GM21526 (cell line): ENCODE measurements at regions not wholly inside any gene's neighbourhood (a gene's known extent, or its start where the extent isn't known, plus 50 kb on each side); places are given as distances from the start of the nearest gene placed in this dataset.
"Not testable (repeated sequence)": the region's sequence is repeated elsewhere in the genome, so short reads cannot be mapped to it uniquely, and the experiment has no call there.

Experiments used
- ATAC-seq: cut with Tn5 transposase; IDR thresholded peaks from one replicate; pipeline ENCODE4 v1.9.1; 2021; ENCODE audit warnings: moderate library complexity; ENCODE audit not compliant: unreplicated experiment, low FRiP score

DNA sequence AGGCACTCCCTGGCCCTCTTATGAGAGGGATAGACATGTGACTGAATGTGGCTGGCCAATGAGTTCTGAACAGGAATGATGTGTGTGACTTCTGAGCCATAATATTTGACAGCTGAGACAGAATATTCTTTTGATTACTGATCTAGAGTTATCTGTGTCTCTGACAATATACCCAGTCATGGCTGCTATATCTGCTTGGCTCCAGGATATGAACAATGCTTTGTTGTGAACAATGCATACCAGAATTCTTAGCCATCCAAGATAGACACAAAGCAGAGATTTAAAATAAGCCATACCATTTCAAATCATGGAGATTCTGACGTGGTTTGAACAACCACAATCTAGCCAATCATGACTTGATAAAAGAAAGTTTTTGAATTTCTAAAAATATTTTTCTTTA lies 840.3 kb upstream of the SEMA6A start:
- ATAC-seq: no peak

DNA sequence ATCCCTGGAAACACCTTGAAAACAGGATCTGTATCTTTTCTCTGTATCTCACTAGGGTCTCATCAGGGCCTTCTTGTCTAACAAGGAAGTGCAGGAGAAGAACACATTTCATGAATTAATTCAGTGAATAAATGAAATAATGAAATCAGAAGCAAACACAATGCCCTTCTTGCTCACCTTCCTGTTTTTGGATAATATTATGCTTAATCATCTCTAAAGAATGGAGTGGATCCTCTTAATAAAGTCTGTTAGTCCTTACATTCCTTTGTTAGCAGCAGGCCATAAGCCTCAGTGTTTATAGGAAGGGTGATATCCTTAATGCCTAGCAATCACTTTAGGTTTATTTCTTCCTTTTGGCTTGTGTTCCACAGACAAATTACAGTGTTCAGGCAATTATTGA lies 837.1 kb upstream of the SEMA6A start:
- no peak for ATAC-seq

DNA sequence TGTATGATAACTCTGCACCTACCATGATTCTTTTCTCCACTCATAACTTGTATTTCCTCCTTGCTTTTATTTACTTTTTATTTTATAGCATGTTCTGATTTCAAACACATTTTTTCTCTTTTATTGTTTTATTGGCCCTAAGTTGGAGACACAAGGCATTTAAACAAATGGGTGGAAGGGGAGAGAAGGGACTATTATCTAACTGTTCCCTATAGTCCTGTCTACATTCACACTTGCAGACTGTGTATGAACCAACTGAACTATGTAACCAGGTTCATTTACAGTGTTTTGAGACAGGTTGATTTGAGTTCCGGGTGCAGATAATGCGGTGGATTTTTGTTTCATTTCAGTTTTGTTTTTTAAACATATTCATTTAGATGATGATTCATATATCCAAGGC lies 830.6 kb upstream of the SEMA6A start:
- ATAC-seq: no peak

DNA sequence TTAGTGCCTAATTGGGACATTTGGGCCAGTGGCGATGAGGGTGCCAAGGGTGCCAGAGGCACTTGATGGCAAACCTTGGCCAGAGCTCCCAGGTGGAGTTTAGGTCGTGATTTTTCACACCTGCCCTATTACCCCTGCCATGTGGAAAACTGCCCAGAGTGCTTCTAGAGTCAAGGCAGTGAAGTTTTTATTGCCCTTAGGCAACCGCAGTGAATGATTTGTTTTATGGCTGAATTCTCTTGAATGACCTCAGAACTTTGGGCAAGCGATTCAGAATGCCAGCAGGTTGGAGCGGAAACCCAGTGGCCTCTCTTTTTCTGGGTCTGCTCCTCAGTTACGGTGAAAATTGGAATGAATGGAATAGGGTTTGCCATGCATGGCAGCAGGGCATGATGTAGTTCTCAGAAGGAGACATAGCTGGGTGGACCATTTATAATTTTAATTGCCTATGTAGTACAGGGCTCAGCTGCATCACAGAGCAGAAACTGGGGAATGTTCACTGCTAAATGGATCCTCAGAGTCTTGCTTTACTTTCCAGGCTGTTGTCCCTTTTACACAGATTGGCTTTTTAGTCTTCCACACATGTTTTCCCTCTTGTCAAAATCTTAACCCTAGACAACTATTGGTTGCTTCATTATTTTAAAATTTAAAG lies 820.0 kb upstream of the SEMA6A start:
- no peak for ATAC-seq

DNA sequence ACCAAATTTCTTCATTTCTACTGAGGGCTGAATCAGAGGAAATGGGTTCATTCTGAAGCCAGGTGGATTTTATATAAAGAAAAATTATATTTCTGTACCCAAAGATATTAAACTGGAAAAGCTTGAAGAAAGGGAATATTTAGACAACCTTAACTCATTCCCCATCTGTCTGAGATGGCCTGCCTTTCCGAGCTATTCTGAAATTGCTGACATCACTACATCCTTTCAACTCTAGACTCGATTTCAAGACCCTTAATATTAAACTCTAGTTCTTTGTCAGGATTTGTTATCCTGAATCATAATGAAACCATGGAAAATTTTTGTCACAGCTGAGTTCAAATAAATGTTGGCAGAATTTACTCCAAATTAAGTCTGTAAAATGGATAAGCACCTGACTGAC lies 818.5 kb upstream of the SEMA6A start:
- ATAC-seq: no peak

DNA sequence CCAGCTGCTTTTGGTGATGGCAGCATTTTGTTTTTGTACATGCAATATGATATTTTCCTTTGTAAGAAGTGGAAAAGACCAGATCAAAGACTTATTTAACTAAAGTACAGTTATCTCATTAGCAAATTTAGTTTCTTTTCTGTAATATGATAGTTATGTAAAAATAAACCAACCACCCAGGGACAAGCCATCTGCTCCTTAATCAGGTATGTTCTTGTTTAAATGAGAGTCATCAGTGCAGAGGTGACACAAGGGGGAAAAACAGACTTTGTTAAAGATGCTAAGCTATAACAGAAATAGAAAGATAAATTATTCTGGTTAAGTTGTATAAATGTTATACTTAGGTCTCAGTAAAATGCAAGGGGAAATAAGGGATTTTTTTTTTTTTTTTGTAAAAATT lies 805.7 kb upstream of the SEMA6A start:
- no peak for ATAC-seq

DNA sequence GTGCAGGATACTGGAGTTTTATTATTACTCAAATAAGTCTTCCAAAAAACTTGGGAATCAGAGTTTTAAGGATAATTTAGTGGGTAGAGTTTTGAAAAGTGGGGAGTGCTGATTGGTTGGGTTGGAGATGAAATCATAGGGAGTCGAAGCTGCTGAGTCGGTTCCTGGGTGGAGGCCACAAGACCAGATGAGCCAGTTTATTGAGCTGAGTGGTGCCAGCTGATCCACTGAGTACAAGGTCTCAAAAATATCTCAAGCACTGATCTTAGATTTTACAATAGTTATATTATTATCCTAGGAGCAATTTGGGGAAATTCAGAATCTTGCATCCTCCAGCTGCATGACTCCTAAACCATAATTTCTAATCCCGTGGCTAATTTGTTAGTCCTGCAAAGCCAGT lies 804.9 kb upstream of the SEMA6A start:
- ATAC-seq: no peak

DNA sequence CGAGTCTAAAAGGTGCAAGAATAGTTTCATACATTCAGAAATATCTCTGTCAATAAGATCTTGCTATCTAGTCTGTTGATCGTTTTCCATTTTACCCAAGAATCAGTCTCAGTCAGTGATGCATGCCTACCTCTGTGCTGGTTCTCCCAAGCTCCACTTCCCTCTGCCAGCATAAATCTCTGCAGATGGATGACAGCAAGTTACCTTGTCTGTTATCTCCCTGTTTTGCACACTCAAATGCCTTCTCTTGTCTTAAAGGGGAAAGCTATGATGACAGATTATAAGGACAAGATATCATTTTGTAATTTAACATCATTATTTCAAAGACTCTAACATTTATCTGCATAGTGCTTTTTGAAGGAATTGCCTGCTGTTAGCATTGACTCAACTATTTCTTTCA lies 802.1 kb upstream of the SEMA6A start:
- no peak for ATAC-seq

DNA sequence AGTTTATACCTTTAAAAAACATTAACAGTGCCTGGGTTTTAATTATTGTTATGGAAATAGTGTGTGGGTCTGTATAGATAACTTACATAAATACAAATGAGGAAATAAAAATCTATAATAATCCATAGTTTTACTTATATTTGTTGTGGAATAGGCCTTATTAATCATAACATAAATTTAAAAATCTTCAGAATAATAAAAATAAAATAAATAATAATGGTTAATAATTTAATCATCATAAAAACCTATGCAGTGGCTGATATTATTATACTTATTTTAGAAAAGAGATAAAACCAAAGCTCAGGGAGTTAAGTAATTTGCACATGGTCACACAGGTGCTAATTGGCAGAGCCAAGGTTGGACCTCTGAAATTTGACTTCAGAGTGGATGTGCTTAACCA lies 785.3 kb upstream of the SEMA6A start:
- ATAC-seq: no peak

DNA sequence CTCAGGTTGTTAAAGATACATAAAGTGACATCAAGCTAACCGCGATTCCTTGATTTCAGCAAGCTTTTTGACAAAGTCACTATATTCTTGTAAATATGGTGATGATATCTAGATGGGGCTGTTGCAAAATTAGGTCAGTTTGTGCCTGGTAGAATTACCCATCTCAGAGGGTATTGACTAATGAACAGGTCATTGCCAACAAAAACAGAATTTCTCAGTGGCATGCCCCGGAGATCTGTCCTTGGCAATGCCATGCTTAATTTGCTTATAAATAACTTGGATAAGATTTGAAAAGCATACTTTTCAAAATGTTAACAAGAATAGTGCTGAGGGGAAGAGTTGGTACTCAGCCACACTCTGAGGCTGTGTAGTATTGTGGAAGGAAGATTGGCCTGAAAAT lies 783.3 kb upstream of the SEMA6A start:
- no peak for ATAC-seq

DNA sequence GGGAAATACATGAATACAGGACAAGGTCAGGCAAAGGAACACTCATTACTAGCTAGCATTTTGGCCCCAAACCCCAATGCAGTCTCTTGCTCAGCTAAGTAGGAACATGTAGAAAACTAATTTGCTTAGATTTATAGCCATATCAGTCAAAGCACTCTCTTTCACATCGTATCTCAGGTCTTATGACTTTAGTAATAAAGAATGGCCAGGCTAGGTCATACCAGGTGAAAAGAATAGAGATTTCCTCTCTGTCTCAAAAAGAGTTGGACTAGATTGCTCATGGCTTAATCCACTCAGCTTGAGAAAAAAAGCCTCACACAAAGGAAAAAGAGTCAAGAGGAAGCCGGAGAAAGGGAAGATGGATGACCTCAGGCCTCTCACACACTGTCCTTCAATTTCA lies 772.7 kb upstream of the SEMA6A start:
- ATAC-seq: no peak

DNA sequence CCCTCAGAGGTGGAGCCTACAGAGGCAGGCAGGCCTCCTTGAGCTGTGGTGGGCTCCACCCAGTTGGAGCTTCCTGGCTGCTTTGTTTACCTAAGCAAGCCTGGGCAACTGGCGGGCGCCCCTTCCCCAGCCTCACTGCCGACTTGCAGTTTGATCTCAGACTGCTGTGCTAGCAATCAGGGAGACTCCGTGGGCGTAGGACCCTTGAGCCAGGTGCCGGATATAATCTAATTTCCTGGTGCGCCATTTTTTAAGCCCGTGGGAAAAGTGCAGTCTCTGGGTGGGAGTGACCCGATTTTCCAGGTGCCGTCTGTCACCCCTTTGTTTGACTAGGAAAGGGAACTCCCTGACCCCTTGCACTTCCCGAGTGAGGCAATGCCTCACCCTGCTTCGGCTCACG lies 769.1 kb upstream of the SEMA6A start:
- not testable (repeated sequence) for ATAC-seq

DNA sequence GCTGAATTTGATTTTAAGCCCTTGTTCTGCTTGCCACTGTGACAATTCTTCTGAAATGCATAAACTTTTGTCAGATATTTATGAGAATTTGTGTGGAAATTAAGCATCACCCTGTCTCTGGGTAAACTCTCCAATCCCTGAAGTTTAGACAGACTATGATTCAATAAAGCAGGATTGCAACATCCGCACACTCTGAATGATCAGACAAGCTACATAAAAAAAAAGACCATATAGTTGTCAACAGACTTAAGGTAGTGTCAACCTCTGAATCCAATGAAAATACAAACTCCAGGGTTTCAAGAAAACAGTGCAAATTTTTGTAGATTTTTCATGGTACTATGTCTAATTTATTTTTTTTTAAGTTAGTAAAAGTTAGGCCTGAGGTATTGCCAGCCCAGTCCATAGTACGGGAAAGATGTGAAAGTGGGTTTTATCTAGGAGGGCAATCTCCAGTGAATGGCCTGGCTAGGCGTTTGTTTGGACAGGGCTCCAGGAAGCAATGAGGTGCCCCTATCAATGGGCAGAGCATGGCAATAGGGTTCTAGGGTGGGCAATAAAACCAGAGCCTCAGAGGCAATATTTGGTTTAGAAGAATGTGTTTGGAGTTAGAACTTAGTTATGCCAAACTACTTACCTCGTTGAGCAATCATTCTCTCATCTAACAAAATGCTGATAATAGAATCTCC lies 762.6 kb upstream of the SEMA6A start:
- ATAC-seq: no peak

DNA sequence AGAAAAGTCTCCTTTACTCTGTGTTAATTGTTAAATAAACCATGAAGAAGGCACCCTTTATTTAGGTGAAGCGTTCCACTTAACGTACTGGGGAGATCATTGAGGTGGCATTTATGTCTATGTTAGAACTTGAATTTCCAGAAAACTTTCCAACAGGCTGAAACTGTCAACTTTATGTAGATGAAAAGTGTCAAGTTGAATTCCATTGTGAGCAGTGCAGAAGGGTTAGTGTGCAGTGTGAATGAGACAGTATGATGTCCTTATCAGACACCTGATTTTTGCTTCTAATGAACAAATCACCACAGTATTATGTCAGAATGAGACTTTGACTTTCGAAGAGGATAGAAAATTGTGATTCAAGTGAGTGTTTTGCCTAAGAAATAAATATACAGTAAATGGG lies 761.6 kb upstream of the SEMA6A start:
- ATAC-seq: no peak

DNA sequence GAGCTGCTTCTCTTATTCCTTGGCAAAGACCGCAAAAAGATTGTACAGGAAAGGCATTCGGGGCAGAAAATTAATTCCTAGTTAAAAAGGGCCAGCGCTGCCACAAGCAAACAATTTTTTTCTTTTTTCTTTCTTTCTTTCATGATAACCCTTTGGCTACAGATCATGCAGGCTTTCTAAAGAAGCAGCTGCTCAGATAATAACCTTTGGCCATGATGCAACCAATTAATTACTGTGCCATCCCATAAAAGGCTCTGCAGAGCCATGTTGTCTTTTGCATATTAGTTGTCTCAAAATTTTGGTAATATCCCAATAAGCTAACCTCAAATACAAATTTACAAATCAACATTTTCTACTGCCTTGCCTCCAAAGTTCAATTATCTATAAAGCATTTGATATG lies 758.4 kb upstream of the SEMA6A start:
- no peak for ATAC-seq

DNA sequence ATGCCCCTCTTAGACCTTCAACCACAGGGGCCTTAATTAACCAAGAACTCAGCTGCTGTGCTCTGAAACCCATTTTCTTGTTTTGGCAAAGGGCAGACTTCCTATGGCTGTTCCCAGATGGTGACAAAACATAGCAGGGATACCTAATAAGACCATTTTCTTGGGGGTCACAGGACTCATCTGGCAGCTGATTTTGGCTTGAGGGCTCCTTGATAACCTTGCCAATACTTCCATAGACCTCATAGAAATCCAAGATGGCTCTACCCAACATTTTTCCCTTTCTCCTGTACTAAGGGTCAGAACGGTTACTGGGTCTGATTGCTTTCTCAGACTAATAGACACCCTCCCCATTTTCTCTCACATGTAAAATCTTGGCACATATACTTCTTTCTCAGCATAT lies 757.7 kb upstream of the SEMA6A start:
- no peak for ATAC-seq

DNA sequence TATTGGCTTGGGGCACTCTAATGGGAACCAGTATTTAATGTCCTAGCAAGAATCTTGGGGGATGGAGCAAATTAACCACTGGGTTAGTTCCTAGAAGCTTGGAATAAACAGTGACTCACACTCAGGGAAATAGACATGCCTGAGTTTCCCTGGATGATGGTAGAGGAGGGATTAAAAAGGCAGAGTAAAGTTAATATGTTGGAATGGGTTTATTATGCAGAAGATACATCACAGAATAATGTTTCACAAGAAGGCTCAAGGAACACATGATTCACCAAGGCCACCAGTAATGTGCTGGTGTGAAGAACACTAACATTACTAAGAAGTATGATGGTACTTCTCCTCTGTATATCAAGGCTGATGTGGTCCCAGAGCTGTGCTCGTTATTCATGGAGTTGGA lies 752.9 kb upstream of the SEMA6A start:
- no peak for ATAC-seq

DNA sequence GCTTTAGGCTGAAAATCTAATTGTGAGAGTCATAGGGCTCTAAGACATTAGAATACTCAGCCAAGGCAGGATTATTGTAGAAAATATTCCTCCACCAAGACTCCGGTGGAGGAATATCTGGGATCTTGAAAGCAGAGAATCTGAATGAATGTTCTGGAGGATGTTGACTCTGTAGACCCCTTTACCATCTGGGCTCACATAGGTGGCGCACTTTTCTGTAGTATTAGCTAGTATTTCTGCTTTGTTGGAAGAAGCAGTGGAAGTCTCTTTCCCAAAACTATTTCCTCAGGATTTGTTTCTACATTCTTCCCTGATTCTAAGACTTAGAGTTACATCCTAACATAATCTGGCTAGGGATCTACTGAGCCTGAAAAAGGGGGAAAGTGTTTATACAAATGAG lies 752.4 kb upstream of the SEMA6A start:
- ATAC-seq: no peak

DNA sequence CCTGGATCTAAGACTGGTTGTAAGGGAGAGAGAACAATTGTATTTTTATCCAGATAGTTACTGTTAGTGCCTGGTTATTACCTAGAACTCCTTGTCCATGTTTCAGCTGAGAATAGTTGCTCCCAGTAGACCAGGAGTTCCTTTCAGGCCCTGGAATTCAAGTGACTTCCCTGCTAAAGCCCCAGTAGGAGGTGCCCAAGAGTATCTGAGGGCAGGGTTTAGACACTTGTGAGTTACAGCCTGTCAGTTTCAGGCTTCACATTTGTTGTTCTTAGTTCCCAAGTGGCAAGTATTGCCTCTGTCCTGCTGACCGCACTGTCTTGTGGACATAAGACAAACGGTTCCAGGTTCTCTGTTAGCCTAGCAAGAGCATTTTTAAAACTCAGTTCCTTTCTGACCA lies 743.9 kb upstream of the SEMA6A start:
- no peak for ATAC-seq

DNA sequence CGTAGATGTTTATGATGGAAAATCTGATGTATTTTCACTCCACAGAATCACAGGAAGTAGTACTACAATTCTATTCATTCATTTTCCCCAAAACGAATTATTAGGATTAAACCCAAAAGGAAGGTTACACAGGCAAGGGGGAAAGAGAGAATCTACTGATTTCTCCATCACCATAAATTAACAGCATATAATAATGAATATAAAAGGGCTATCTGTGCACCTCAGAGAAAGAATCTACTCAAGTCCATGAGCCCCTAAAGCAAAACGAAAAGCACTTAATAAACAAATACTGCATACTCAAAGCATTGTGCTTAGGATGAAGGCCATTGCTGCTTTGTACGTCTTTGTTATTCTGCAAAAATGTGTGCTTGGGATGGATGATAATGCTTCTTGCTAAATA lies 740.5 kb upstream of the SEMA6A start:
- ATAC-seq: no peak

DNA sequence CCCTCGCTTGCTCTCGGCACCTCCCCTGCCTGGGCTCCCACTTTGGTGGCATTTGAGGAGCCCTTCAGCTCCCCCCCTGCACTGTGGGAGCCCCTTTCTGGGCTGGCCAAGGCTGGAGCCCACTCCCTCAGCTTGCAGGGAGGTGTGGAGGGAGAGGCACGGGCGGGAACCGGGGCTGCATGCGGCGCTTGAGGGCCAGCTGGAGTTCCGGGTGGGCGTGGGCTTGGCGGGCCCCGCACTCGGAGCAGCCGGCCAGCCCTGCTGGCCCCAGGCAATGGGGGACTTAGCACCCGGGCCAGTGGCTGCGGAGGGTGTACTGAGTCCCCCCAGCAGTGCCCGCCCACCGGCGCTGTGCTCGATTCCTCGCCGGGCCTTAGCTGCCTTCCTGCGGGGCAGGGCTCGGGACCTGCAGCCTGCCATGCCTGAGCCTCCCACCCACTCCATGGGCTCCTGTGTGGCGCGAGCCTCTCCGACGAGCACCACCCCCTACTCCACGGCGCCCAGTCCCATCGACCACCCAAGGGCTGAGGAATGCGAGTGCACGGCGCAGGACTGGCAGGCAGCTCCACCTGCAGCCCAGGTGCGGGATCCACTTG lies 730.0 kb upstream of the SEMA6A start:
- ATAC-seq: not testable (repeated sequence)

DNA sequence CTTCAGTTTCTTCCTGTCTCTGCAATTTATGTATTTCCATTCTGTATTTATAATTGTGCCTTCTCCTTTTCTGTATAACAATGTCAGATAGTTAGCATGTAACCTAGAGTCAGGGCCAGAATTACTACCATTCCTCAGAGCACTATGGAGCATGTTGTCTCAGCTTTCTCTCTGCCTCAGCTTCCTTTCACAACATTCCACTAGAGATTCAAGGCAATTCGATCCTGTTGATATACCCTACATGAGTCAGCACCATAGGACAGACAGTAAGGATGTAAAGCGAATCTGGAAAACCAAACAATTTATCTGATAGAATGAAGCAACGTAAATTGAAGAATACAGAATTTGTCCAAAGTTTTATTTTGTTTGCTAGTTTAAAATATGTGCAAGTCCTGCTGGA lies 728.3 kb upstream of the SEMA6A start:
- no peak for ATAC-seq
